MG63 (cell line): ENCODE measurements at regions not wholly inside any gene's neighbourhood (a gene's known extent, or its start where the extent isn't known, plus 50 kb on each side); places are given as distances from the start of the nearest gene placed in this dataset.
"Not testable (repeated sequence)": the region's sequence is repeated elsewhere in the genome, so short reads cannot be mapped to it uniquely, and the experiment has no call there.

Source experiments
- DNase-seq: peaks from one replicate; pipeline ENCODE4 v3.0.0-alpha.2; 2020
- H3K27me3 ChIP-seq: fragments of 250-450 bp; sonication (Bioruptor Pico); 2 replicates; pipeline ENCODE4 v1.5.1; 2020; ENCODE audit warnings: mild to moderate bottlenecking, moderate library complexity
- H3K36me3 ChIP-seq: fragments of 250-450 bp; sonication (Bioruptor Pico); 2 replicates; pipeline ENCODE4 v1.5.1; 2020; ENCODE audit warnings: mild to moderate bottlenecking, moderate library complexity
- H3K4me3 ChIP-seq: fragments of 250-450 bp; sonication (Bioruptor Pico); 2 replicates; pipeline ENCODE4 v1.5.1; 2020; ENCODE audit warnings: mild to moderate bottlenecking, moderate library complexity
- H3K9me3 ChIP-seq: fragments of 250-450 bp; sonication (Bioruptor Pico); 2 replicates; pipeline ENCODE4 v1.5.1; 2020; ENCODE audit warnings: mild to moderate bottlenecking, moderate library complexity

- no peaks in the 10 kb centered on the region for H3K36me3 ChIP-seq
- no peak overlapping the region for H3K4me3 ChIP-seq
- no peaks in the 10 kb centered on the region for H3K27me3 ChIP-seq
- no peak for DNase-seq
- H3K9me3 ChIP-seq, result no peaks in the 10 kb centered on the region
Observed at GRCh38 chr2:59752512-59752911, 800.9 kb downstream of the BCL11A start.

- H3K4me3 ChIP-seq, result no peak overlapping the region
- H3K27me3 ChIP-seq, result no peaks in the 10 kb centered on the region
- H3K9me3 ChIP-seq, result no peaks in the 10 kb centered on the region
- no peaks in the 10 kb centered on the region for H3K36me3 ChIP-seq
- no peak for DNase-seq
Observed at GRCh38 chr2:59752071-59752470, 801.4 kb downstream of the BCL11A start.

- not testable (repeated sequence) for H3K27me3 ChIP-seq, H3K9me3 ChIP-seq, H3K36me3 ChIP-seq, H3K4me3 ChIP-seq, DNase-seq
Observed at GRCh38 chr2:59751214-59751613, 802.2 kb downstream of the BCL11A start.

GRCh38 chr2:59746291-59746690, 807.2 kb downstream of the BCL11A start:
- no peak overlapping the region for H3K4me3 ChIP-seq
- no peaks in the 10 kb centered on the region for H3K36me3 ChIP-seq
- DNase-seq, result no peak

GRCh38 chr2:59745085-59745484, 808.4 kb downstream of the BCL11A start:
- DNase-seq, result no peak
- no peaks in the 10 kb centered on the region for H3K36me3 ChIP-seq
- H3K4me3 ChIP-seq, result no peak overlapping the region
- H3K9me3 ChIP-seq, result no peaks in the 10 kb centered on the region
- no peaks in the 10 kb centered on the region for H3K27me3 ChIP-seq

More at GRCh38 chr2:59746291-59746690, 807.2 kb downstream of the BCL11A start:
- H3K27me3 ChIP-seq, result no peaks in the 10 kb centered on the region
- no peaks in the 10 kb centered on the region for H3K9me3 ChIP-seq

- no peaks in the 10 kb centered on the region for H3K9me3 ChIP-seq
- DNase-seq, result no peak
- H3K27me3 ChIP-seq, result no peaks in the 10 kb centered on the region
- no peak overlapping the region for H3K4me3 ChIP-seq
- no peaks in the 10 kb centered on the region for H3K36me3 ChIP-seq
Observed at GRCh38 chr2:59744436-59744835, 809.0 kb downstream of the BCL11A start.

GRCh38 chr2:59741840-59742239, 811.6 kb downstream of the BCL11A start:
- H3K36me3 ChIP-seq, result no peaks in the 10 kb centered on the region
- no peak for DNase-seq
- H3K9me3 ChIP-seq, result no peaks in the 10 kb centered on the region
- no peaks in the 10 kb centered on the region for H3K27me3 ChIP-seq
- no peak overlapping the region for H3K4me3 ChIP-seq

- DNase-seq, result no peak
- Histone ChIP-seq H3K36me3 (no peaks in the 10 kb centered on the region), H3K27me3 (no peaks in the 10 kb centered on the region), H3K4me3 (no peak overlapping the region), H3K9me3 (no peaks in the 10 kb centered on the region)
Observed at GRCh38 chr2:59739166-59739565, 814.3 kb downstream of the BCL11A start.

GRCh38 chr2:59737299-59737698, 816.2 kb downstream of the BCL11A start:
- Histone ChIP-seq H3K27me3 (no peaks in the 10 kb centered on the region), H3K4me3 (no peak overlapping the region)
- no peak for DNase-seq

GRCh38 chr2:59734743-59735142, 818.7 kb downstream of the BCL11A start:
- H3K9me3 ChIP-seq, result no peaks in the 10 kb centered on the region
- DNase-seq, result no peak
- no peaks in the 10 kb centered on the region for H3K36me3 ChIP-seq
- no peaks in the 10 kb centered on the region for H3K27me3 ChIP-seq
- no peak overlapping the region for H3K4me3 ChIP-seq

More at GRCh38 chr2:59737299-59737698, 816.2 kb downstream of the BCL11A start:
- Histone ChIP-seq H3K36me3 (no peaks in the 10 kb centered on the region), H3K9me3 (no peaks in the 10 kb centered on the region)

- Histone ChIP-seq H3K36me3 (no peaks in the 10 kb centered on the region), H3K27me3 (no peaks in the 10 kb centered on the region), H3K9me3 (no peaks in the 10 kb centered on the region), H3K4me3 (no peak overlapping the region)
- DNase-seq, result no peak
Observed at GRCh38 chr2:59733970-59734369, 819.5 kb downstream of the BCL11A start.

- no peak overlapping the region for H3K4me3 ChIP-seq
- no peaks in the 10 kb centered on the region for H3K9me3 ChIP-seq
- no peaks in the 10 kb centered on the region for H3K27me3 ChIP-seq
- no peaks in the 10 kb centered on the region for H3K36me3 ChIP-seq
- no peak for DNase-seq
Observed at GRCh38 chr2:59733567-59733930, 819.9 kb downstream of the BCL11A start.

- no peak for DNase-seq
- Histone ChIP-seq H3K36me3 (no peaks in the 10 kb centered on the region), H3K27me3 (no peaks in the 10 kb centered on the region), H3K9me3 (no peaks in the 10 kb centered on the region), H3K4me3 (no peak overlapping the region)
Observed at GRCh38 chr2:59732871-59733566, 820.4 kb downstream of the BCL11A start.

- no peak for DNase-seq
- Histone ChIP-seq H3K9me3 (no peaks in the 10 kb centered on the region), H3K4me3 (no peak overlapping the region), H3K36me3 (no peaks in the 10 kb centered on the region), H3K27me3 (no peaks in the 10 kb centered on the region)
Observed at GRCh38 chr2:59727121-59727590, 826.3 kb downstream of the BCL11A start.

GRCh38 chr2:59726228-59727120, 827.0 kb downstream of the BCL11A start:
- DNase-seq, result no peak

GRCh38 chr2:59724746-59725145, 828.7 kb downstream of the BCL11A start:
- no peaks in the 10 kb centered on the region for H3K27me3 ChIP-seq
- H3K4me3 ChIP-seq, result no peak overlapping the region
- H3K9me3 ChIP-seq, result no peaks in the 10 kb centered on the region
- no peak for DNase-seq
- no peaks in the 10 kb centered on the region for H3K36me3 ChIP-seq

More at GRCh38 chr2:59726228-59727120, 827.0 kb downstream of the BCL11A start:
- Histone ChIP-seq H3K9me3 (no peaks in the 10 kb centered on the region), H3K36me3 (no peaks in the 10 kb centered on the region), H3K27me3 (no peaks in the 10 kb centered on the region), H3K4me3 (no peak overlapping the region)

GRCh38 chr2:59720296-59720866, 833.1 kb downstream of the BCL11A start:
- Histone ChIP-seq H3K9me3 (no peaks in the 10 kb centered on the region), H3K36me3 (no peaks in the 10 kb centered on the region), H3K4me3 (no peak overlapping the region), H3K27me3 (no peaks in the 10 kb centered on the region)
- no peak for DNase-seq
